ENCODE measurements at regions not wholly inside any gene's neighbourhood (a gene's known extent, or its start where the extent isn't known, plus 50 kb on each side); places are given as distances from the start of the nearest gene placed in this dataset.

DNA sequence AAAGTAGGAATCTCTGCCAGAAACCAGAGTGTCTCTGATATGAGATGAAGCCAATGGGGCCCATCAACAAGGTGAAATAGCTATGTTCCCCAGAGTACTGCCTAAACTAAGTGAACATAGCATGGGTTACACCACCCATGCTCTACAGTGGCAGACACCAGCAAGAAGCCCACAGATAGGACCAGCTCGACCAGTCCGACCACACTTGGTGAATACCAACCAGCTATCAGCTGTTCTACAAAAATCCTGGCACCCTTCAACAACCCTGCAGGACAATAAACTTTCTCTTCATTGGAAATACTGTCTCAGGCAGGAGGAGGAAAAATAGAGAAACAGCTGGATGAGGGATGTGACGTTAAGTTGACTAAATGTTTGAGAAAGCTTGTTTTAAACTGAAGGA is 311.4 kb downstream of the EPM2A start:
- H3K4me2 ChIP-seq (ENCODE audit: insufficient read depth in 1 of 2, low read depth in 2 of 2, low read length in 2 of 2): no peak overlapping the region
- POLR2A ChIA-PET (ENCODE audit: partially characterized antibody): no interaction called here
- H3K36me3 ChIP-seq (ENCODE audit: control insufficient read depth in 2 of 4, insufficient read depth in 4 of 4, low read length in 3 of 4): no peaks in the 10 kb centered on the region
- H2AK5ac ChIP-seq (ENCODE audit: low read depth, low read length): no peak overlapping the region
- H2AFZ ChIP-seq (ENCODE audit: low read length): 0 out of 2 replicates have a peak overlapping the region, but pooled peaks have one; percentile 30
- no peak overlapping the region for H2BK20ac ChIP-seq (ENCODE audit: low read length)
- WGBS, 2 experiments (ENCODE audit: extremely low coverage in 1 of 2, insufficient coverage in 1 of 2, insufficient read length in 1 of 2, insufficient replicate concordance in 2 of 2, low coverage in 1 of 2, low lambda C conversion rate in 2 of 2, missing lambda C conversion rate in 1 of 2): 88% methylated on average over 3 of the region's 3 CpGs; no CpG with 5 or more reads in 1 of the 2 experiments
- no peaks in the 10 kb centered on the region for H3K27me3 ChIP-seq (replicated peaks in 1 of 4; ENCODE audit: control insufficient read depth in 3 of 4, extremely low read depth in 1 of 4, insufficient read depth in 3 of 4, low read length in 3 of 4)
- no peak overlapping the region for H2BK120ac ChIP-seq (replicated peaks; ENCODE audit: low read depth, low read length)
- no peaks in the 10 kb centered on the region for H3K79me1 ChIP-seq (ENCODE audit: low read depth, low read length)
- H4K20me1 ChIP-seq (replicated peaks in 1 of 2; ENCODE audit: control insufficient read depth in 1 of 2, insufficient read depth in 2 of 2, low read length in 2 of 2): no peaks in the 10 kb centered on the region
- no peak overlapping the region for H4K91ac ChIP-seq (replicated peaks; ENCODE audit: insufficient read length, low read length)
- no peaks in the 10 kb centered on the region for H3K9me3 ChIP-seq (ENCODE audit: insufficient read depth in 2 of 2, low read depth in 1 of 2, low read length in 1 of 2)
- no peak overlapping the region for H3K4ac ChIP-seq (replicated peaks; ENCODE audit: insufficient read length, low read depth, low read length)
- no peak overlapping the region for H2BK15ac ChIP-seq (ENCODE audit: low read length)
- no peak overlapping the region for H3K23ac ChIP-seq (ENCODE audit: insufficient read length)
- no peak for FAIRE-seq
- H3K4me3 ChIP-seq (ENCODE audit: extremely low read depth in 1 of 4, insufficient read depth in 2 of 4, low read depth in 3 of 4, low read length in 4 of 4): no peak overlapping the region
- no peaks in the 10 kb centered on the region for H3K79me2 ChIP-seq (ENCODE audit: control insufficient read depth in 1 of 2, insufficient read depth in 2 of 2, low read length in 2 of 2)
- no peak overlapping the region; a peak in 1 of 7 replicates for H3K9ac ChIP-seq (replicated peaks in 1 of 4; ENCODE audit: extremely low read depth in 1 of 4, low read depth in 3 of 4, low read length in 3 of 4)
- H3K56ac ChIP-seq (replicated peaks; ENCODE audit: insufficient read length, low read depth, low read length): no peak overlapping the region
- no peak overlapping the region for H2BK5ac ChIP-seq (ENCODE audit: low read depth, low read length)
- H3K27ac ChIP-seq (ENCODE audit: low read depth, low read length): no peak overlapping the region
- no peak for DNase-seq (ENCODE audit: low read depth in 1 of 2, low spot score in 2 of 2)
- H3K4me1 ChIP-seq (replicated peaks in 1 of 4; ENCODE audit: control insufficient read depth in 3 of 4, insufficient read depth in 4 of 4, low read length in 3 of 4): peaks cover 0 to 3% (median 0%) of the 10 kb centered on the region in 4 experiments; a peak in 1 of 7 replicates
- no peak overlapping the region for H3K18ac ChIP-seq (ENCODE audit: extremely low read depth, low read length)
- no peak overlapping the region for H2BK12ac ChIP-seq (ENCODE audit: low read depth, low read length)
- H3K14ac ChIP-seq (ENCODE audit: insufficient read length): no peak overlapping the region
- no peaks in the 10 kb centered on the region for H3K23me2 ChIP-seq (ENCODE audit: low read depth, low read length)
- CTCF ChIA-PET (ENCODE audit: partially characterized antibody): no interaction called here
- no peak overlapping the region for H4K5ac ChIP-seq (ENCODE audit: insufficient read length, low read depth, low read length)
- no peak overlapping the region for H4K8ac ChIP-seq (ENCODE audit: extremely low read depth, insufficient read depth, low read length)
- no peak for TF ChIP-seq HDAC6 (IDR thresholded peaks at IDR 0.05; ENCODE audit: low read depth, low read length)
- TF ChIP-seq FOSL1 (IDR thresholded peaks at IDR 0.05; ENCODE audit: insufficient read depth, low read depth, low read length): no peak
- no peak for TF ChIP-seq EZH2 (IDR thresholded peaks at IDR 0.05; ENCODE audit: low read depth, low read length, severe bottlenecking)
- TF ChIP-seq, protein P1, sequence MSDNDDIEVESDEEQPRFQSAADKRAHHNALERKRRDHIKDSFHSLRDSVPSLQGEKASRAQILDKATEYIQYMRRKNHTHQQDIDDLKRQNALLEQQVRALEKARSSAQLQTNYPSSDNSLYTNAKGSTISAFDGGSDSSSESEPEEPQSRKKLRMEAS (IDR thresholded peaks at IDR 0.05): no peak
- TF ChIP-seq TAF1 (IDR thresholded peaks at IDR 0.05; ENCODE audit: low read depth, low read length): no peak
- TF ChIP-seq CTCF (IDR thresholded peaks at IDR 0.05; ENCODE audit: control extremely low read depth in 1 of 3, insufficient read depth in 1 of 3, low read depth in 1 of 3, low read length in 3 of 3): no peak
- no peak for TF ChIP-seq HDAC2 (IDR thresholded peaks at IDR 0.05; ENCODE audit: borderline replicate concordance in 1 of 2, low read depth in 2 of 2, low read length in 2 of 2)
- TF ChIP-seq, protein P2, sequence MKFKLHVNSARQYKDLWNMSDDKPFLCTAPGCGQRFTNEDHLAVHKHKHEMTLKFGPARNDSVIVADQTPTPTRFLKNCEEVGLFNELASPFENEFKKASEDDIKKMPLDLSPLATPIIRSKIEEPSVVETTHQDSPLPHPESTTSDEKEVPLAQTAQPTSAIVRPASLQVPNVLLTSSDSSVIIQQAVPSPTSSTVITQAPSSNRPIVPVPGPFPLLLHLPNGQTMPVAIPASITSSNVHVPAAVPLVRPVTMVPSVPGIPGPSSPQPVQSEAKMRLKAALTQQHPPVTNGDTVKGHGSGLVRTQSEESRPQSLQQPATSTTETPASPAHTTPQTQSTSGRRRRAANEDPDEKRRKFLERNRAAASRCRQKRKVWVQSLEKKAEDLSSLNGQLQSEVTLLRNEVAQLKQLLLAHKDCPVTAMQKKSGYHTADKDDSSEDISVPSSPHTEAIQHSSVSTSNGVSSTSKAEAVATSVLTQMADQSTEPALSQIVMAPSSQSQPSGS (IDR thresholded peaks at IDR 0.05; ENCODE audit: low read length): no peak
- TF ChIP-seq EGR1 (IDR thresholded peaks at IDR 0.05; ENCODE audit: borderline replicate concordance, low read depth, low read length): no peak

Data from H1 (cell line).